EL (cell line): ENCODE measurements at regions not wholly inside any gene's neighbourhood (a gene's known extent, or its start where the extent isn't known, plus 50 kb on each side); places are given as distances from the start of the nearest gene placed in this dataset.

Experiments
- DNase-seq: peaks from one replicate; pipeline ENCODE4 v3.0.0-alpha.2; 2016

- no peak for DNase-seq
Observed at GRCh38 chr4:135316266-135316779, 1114.7 kb upstream of the PABPC4L start.

- no peak for DNase-seq
Observed at GRCh38 chr4:135290136-135290535, 1088.5 kb upstream of the PABPC4L start.

GRCh38 chr4:135283934-135284333 is 1082.3 kb upstream of the PABPC4L start:
- DNase-seq: no peak

GRCh38 chr4:135282676-135283075 is 1081.1 kb upstream of the PABPC4L start:
- DNase-seq: no peak

GRCh38 chr4:135281230-135281629 is 1079.6 kb upstream of the PABPC4L start:
- DNase-seq: peak; percentile 35

- DNase-seq: no peak
Observed at GRCh38 chr4:135277980-135278315, 1076.4 kb upstream of the PABPC4L start.

- DNase-seq: peak; percentile 72
Observed at GRCh38 chr4:135277068-135277979, 1075.7 kb upstream of the PABPC4L start.

- DNase-seq: peak; percentile 26
Observed at GRCh38 chr4:135274416-135274815, 1072.8 kb upstream of the PABPC4L start.

- DNase-seq: no peak
Observed at GRCh38 chr4:135269125-135269890, 1067.7 kb upstream of the PABPC4L start.

GRCh38 chr4:135268369-135268768 is 1066.8 kb upstream of the PABPC4L start:
- DNase-seq: no peak

- peak; percentile 10 for DNase-seq
Observed at GRCh38 chr4:135267148-135267865, 1065.7 kb upstream of the PABPC4L start.

GRCh38 chr4:135256111-135256510 is 1054.5 kb upstream of the PABPC4L start:
- peak; percentile 64 for DNase-seq

- no peak for DNase-seq
Observed at GRCh38 chr4:135250040-135250439, 1048.5 kb upstream of the PABPC4L start.

GRCh38 chr4:135249024-135249423 is 1047.4 kb upstream of the PABPC4L start:
- DNase-seq: no peak

- DNase-seq: peak; percentile 53
Observed at GRCh38 chr4:135244696-135245095, 1043.1 kb upstream of the PABPC4L start.

GRCh38 chr4:135244056-135244455 is 1042.5 kb upstream of the PABPC4L start:
- peak; percentile 44 for DNase-seq

GRCh38 chr4:135240796-135241195 is 1039.2 kb upstream of the PABPC4L start:
- DNase-seq: no peak

- peak; percentile 15 for DNase-seq
Observed at GRCh38 chr4:135239964-135240363, 1038.4 kb upstream of the PABPC4L start.

GRCh38 chr4:135238940-135239339 is 1037.4 kb upstream of the PABPC4L start:
- DNase-seq: peak; percentile 35

- no peak for DNase-seq
Observed at GRCh38 chr4:135236048-135236447, 1034.5 kb upstream of the PABPC4L start.

GRCh38 chr4:135227842-135228241 is 1026.3 kb upstream of the PABPC4L start:
- no peak for DNase-seq

GRCh38 chr4:135225551-135225950 is 1024.0 kb upstream of the PABPC4L start:
- DNase-seq: no peak

- no peak for DNase-seq
Observed at GRCh38 chr4:135210341-135210740, 1008.8 kb upstream of the PABPC4L start.
